Fibroblast of the aortic adventitia (primary cell): ENCODE measurements at regions not wholly inside any gene's neighbourhood (a gene's known extent, or its start where the extent isn't known, plus 50 kb on each side); places are given as distances from the start of the nearest gene placed in this dataset. TPM values are rescaled to one million over a fixed set of nuclear protein-coding genes. Genes with fewer than 3 reads are reported as not detected.

Source experiments
- DNase-seq: peaks from one replicate; pipeline ENCODE4 v3.0.0-alpha.2; 2010; ENCODE audit warnings: low read depth
- H3K4me3 ChIP-seq: 2 replicates; pipeline ENCODE4 v1.5.1; 2011; ENCODE audit warnings: low read depth, mild to moderate bottlenecking, control low read depth, low read length, moderate library complexity
- small RNA-seq: library from RNA; depleted of rRNA; stranded (forward); fragments of <200 nt; gene quantifications from one replicate; pipeline ENCODE3, GENCODE V24; 2012
- TF ChIP-seq, protein P1 (sequence below): IDR thresholded peaks from 2 replicates; pipeline ENCODE4 v1.5.1; 2011; ENCODE audit warnings: mild to moderate bottlenecking, low read length, control low read depth, inconsistent platforms; ENCODE audit not compliant: insufficient read depth

GRCh38 chr14:28701733-28702132, 64.9 kb upstream of the FOXG1 start:
- TF ChIP-seq, protein P1, sequence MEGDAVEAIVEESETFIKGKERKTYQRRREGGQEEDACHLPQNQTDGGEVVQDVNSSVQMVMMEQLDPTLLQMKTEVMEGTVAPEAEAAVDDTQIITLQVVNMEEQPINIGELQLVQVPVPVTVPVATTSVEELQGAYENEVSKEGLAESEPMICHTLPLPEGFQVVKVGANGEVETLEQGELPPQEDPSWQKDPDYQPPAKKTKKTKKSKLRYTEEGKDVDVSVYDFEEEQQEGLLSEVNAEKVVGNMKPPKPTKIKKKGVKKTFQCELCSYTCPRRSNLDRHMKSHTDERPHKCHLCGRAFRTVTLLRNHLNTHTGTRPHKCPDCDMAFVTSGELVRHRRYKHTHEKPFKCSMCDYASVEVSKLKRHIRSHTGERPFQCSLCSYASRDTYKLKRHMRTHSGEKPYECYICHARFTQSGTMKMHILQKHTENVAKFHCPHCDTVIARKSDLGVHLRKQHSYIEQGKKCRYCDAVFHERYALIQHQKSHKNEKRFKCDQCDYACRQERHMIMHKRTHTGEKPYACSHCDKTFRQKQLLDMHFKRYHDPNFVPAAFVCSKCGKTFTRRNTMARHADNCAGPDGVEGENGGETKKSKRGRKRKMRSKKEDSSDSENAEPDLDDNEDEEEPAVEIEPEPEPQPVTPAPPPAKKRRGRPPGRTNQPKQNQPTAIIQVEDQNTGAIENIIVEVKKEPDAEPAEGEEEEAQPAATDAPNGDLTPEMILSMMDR, result no peak
- DNase-seq, result no peak
- no peak overlapping the region for H3K4me3 ChIP-seq

GRCh38 chr14:28703482-28703881, 63.1 kb upstream of the FOXG1 start:
- TF ChIP-seq, protein P1, result no peak
- DNase-seq, result no peak
- no peak overlapping the region for H3K4me3 ChIP-seq

DNA sequence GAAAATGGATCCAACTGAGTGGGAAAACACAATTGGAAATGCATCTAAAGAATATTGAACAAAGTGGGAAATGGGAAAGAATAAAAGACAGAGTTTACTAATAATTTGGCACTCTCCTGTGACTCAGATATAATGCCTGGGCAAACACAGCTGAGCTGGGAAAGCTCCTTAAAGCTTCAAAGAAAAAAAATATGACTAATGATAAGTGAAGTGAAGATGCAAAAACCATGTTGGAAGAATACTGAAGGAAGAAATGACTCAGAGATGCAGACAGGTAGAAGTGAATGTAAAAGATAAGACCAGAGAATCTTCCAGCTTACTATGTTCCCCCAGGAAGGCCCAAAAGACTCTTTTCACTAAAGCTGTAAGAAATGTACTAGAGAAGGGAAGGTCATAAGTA, 62.4 kb upstream of the FOXG1 start:
- TF ChIP-seq, protein P1, result no peak
- DNase-seq, result peak; percentile 1
- H3K4me3 ChIP-seq, result no peak overlapping the region

- peak; percentile 51 for DNase-seq
- TF ChIP-seq, protein P1, result no peak
- no peak overlapping the region for H3K4me3 ChIP-seq
Observed at GRCh38 chr14:28707814-28708213, 58.8 kb upstream of the FOXG1 start.

DNA sequence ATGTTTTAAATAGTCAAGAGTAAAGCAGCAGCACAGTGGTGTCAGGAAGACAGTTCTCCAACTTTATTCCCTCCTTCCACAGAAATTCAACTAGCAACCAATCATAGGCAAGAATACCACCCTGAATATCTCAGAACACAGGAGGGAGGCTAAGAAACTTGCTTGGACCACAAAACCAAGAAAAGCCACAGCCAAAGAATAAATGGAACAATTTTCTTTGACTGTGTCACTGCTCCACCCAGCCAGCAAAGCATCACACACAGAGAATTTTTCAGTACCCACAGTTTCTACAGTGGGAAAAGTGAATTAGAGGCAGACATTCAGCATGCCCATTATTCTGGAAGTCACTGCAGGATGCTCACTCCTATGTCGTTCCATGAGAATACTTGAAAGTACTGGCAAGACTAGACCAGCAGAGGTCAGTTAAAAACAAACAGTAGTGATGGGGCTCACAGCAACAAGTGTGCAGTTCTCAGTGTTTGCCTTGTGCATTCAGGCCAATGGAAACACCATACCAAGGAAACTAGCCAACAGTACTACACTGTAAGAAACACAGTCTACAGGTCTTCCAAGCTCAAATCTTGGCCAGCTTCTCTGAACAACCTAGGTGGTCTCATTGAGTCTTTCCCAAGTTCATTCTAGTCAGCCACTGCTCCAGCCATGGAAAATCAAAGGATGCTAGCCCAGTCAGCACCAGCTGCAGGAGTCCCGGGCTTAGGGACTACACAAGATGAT, 56.8 kb upstream of the FOXG1 start:
- TF ChIP-seq, protein P1, result no peak
- DNase-seq, result no peak
- H3K4me3 ChIP-seq, result no peak overlapping the region

Small RNA genes in the stretch of these regions (small RNA-seq; reads per million reads assigned to genes)
- gene EIF4A1P12 (not detected), gene MIR3171 (not detected), gene MIR4307 (not detected)
